ENCODE measurements at regions not wholly inside any gene's neighbourhood (a gene's known extent, or its start where the extent isn't known, plus 50 kb on each side); places are given as distances from the start of the nearest gene placed in this dataset.

DNA sequence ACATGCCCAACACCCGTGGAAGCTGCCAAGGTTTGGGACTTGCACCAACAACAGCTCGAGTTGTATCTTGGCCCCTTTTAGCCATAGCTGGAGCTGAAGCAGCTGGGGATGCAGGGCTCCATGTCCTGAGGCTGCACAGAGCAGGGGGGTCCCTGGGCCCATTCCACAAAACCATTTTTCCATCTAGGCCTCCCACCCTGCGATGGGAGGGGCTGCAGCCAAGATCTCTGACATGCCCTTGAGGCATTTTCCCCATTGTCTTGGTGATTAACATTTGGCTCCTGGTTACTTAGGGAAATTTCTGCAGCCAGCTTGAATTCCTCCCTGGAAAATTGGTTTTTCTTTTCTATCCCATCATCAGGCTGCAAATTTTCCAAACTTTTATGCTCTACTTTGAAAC, 637.8 kb upstream of the VSTM2A start:
- TF ChIP-seq POLR2A (IDR thresholded peaks at IDR 0.05), result no peak
- no peak for TF ChIP-seq CTCF (IDR thresholded peaks at IDR 0.05)
